CD4-positive, alpha-beta T cell treated with Interleukin-15 for 1 hour (primary cell): ENCODE measurements at regions not wholly inside any gene's neighbourhood (a gene's known extent, or its start where the extent isn't known, plus 50 kb on each side); places are given as distances from the start of the nearest gene placed in this dataset.

Source experiments
- DNase-seq: peaks from one replicate; pipeline ENCODE4 v3.0.0-alpha.2; 2020

DNA sequence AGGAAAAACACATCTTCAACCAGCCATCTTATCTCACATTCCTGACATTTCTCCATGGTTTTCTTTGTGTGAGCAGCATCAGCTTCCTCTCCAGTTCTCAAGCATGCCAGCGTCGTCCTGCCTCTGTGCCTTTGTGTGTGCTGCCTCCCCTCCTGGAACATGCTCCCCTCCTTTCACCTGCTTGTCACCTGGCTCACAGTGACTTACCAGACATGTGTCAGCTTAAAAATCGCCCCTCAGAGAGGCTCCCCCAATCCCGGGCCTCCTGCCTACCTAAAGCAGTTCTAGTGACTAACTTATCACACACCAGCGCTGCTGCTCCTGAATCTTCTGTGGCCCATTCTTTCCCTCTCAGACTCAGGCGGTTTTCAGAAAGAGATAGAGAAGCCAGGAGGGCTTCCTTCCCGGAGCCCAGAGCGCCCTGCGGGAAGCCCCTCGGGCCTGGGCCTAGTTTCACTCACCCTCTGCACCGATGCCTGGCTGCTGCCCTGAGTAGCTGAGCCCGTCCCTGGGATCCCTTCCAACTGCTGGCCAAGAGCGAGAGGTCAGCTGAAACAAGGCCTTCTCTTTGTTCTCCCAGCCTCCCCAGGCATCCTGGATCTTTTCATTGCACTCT is 51.1 kb upstream of the MVB12B start:
- DNase-seq: no peak

DNA sequence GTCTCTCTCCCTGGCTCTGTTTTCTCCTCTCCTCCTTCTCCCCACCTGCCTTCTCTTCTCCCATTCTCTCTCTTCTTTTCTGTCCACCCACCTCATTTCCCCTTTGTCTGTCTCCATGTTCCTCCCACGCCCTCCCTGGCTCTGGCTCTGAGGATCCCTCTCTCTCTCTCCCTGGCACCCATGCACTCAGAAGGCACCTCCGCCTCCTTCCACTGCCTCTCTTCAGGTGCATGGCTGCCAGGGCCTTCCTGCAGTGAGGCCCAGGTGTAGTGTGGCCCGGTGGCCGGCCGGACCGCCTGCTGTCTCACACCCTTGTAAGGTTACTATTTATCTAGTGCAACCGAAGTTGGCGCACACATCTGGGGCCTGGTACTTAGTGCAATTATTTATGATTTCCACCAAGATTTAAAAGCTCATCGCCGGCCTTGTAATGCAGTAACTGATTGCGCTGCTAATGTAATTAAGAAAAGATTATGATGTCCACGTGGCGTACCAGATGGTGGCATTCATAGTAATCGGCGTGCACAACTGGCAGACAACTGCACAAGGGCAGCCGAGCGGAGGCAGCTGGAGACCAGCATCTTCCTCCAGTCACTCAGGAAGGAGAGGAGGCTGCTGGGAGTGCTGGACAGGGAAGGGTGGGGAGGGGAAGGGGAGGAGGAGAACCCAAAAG is 50.4 kb upstream of the MVB12B start:
- no peak for DNase-seq
